ENCODE measurements at regions not wholly inside any gene's neighbourhood (a gene's known extent, or its start where the extent isn't known, plus 50 kb on each side); places are given as distances from the start of the nearest gene placed in this dataset.

GRCh38 chrX:9241427-9241826 is 207.5 kb upstream of the FAM9B start:
- TF ChIP-seq, protein P1, sequence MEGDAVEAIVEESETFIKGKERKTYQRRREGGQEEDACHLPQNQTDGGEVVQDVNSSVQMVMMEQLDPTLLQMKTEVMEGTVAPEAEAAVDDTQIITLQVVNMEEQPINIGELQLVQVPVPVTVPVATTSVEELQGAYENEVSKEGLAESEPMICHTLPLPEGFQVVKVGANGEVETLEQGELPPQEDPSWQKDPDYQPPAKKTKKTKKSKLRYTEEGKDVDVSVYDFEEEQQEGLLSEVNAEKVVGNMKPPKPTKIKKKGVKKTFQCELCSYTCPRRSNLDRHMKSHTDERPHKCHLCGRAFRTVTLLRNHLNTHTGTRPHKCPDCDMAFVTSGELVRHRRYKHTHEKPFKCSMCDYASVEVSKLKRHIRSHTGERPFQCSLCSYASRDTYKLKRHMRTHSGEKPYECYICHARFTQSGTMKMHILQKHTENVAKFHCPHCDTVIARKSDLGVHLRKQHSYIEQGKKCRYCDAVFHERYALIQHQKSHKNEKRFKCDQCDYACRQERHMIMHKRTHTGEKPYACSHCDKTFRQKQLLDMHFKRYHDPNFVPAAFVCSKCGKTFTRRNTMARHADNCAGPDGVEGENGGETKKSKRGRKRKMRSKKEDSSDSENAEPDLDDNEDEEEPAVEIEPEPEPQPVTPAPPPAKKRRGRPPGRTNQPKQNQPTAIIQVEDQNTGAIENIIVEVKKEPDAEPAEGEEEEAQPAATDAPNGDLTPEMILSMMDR (IDR thresholded peaks at IDR 0.05), result no peak
- TF ChIP-seq POLR2A (IDR thresholded peaks at IDR 0.05) (no peak), POLR2AphosphoS5 (IDR thresholded peaks at IDR 0.05) (no peak)
